ENCODE measurements at regions not wholly inside any gene's neighbourhood (a gene's known extent, or its start where the extent isn't known, plus 50 kb on each side); places are given as distances from the start of the nearest gene placed in this dataset.
A peak's percentile ranks its signal among the peaks of the same experiment; 100 is the strongest.

DNA sequence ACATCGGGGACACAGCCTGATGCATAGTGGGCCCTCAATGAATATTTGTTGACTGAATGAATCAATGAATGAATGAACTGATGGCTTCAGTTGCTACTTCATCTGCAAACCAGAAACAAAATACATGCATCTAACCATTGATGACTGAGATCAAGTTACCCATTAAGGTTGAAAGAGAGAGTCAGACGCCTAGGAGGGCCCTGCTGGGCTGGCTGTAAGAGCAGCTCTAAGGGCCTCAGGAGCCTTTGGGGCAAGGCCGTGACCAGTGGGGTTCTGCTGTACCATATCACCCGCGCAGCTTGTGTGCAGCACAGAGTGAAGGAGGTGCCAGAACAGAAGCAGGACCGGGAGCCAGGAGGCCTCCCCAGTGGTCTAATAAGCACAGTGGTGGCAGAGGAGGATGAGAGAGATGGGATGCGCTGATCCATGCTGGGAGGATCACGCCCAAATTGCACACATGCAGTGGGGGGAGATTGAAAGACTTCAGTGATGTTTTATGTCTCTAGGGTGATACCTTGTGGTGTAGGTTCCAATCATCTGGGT is 96.1 kb upstream of the KCNG1 start:
- Histone ChIP-seq H3K9me3 (no peaks in the 10 kb centered on the region), H3K27ac (peak overlapping the region; percentile 4 to 9), H3K27me3 (no peaks in the 10 kb centered on the region), H3K4me1 (peaks cover 46% of the 10 kb centered on the region), H3K4me3 (no peak overlapping the region), H3K36me3 (ENCODE audit: low read depth, missing control alignments) (no peaks in the 10 kb centered on the region)
- no peak for TF ChIP-seq CTCF (IDR thresholded peaks at IDR 0.05)
- WGBS, 2 donors = 65 to 68% methylated on average over 8 of the region's 8 CpGs
- DNase-seq = no peak
- intact Hi-C loops (cut with DNase I; ENCODE audit: low total_unique reads) = no loop called here

DNA sequence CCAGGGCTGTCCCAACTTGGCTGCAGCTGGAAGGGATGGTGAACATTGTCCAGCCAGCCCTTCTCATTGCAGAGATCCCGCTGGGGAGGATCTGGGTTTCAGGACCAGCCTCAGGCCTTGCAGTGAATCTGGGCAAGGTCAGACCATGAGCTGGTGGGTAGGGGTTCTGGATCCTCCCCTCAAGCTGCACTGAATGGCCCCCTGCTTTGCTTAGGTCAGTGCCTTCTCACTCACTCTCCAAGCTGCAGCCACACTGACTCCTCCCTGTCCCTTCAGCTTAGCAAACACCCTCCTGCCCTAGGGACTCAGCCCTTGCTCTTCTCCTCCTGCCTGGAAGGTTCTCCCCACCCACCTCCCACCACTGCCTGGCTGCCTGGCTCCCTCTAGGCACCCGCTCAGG is 95.3 kb upstream of the KCNG1 start:
- no peak overlapping the region for H3K4me3 ChIP-seq
- H3K36me3 ChIP-seq (ENCODE audit: low read depth, missing control alignments) = no peaks in the 10 kb centered on the region
- intact Hi-C loops (cut with DNase I; ENCODE audit: low total_unique reads) = no loop called here
- H3K4me1 ChIP-seq = peaks cover 46% of the 10 kb centered on the region
- peak; percentile 20 for DNase-seq
- H3K27me3 ChIP-seq = no peaks in the 10 kb centered on the region
- TF ChIP-seq POLR2A (IDR thresholded peaks at IDR 0.05) (no peak), CTCF (IDR thresholded peaks at IDR 0.05) (no peak)
- 72 to 81% methylated on average over 2 of the region's 2 CpGs for whole genome bisulfite sequencing, 2 donors
- peak overlapping the region in 1 of 2 donors; percentile 4 for H3K27ac ChIP-seq
- H3K9me3 ChIP-seq = no peaks in the 10 kb centered on the region

DNA sequence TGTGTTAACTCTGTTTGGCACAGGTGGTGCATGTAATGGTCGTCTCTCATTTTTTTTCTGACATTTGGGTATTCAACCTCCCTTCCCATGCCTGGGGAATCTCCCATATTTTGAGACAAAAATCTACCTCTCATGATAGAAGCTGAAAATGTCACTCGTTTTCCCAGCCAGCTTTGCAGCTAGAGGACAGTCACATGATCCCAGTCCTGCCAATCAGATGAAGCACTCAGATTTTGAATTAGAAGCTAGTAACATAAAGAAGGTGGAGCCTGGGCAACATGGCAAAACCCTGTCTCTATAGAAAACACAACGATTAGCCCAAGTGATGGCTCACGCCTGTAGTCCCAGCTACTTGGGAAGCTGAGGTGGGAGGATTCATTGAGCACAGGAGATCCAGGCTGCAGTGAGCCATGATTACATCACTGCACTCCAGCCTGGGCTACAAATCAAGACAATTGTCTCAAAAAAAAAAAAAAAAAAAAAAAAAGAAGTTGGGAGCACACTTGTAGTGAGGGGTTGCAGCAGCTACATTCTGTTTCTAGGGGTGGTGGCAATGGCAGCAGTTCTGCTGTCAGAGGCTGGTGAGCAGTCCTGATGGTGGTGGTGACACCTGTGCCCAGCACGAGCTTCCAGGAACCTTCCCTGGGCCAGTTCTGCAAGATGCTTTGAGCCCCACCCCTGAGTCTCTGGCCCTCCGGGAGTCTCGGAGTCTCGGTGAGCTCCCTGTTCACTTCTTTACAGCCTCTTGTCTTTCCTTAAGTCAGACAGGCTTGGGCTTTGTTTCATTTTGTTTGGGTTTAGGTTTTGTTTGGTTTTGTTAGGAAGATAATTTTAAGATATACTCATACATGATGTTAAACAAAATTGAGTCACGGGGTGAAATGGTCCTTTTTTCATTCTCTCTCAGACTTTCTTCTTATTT is 94.1 kb upstream of the KCNG1 start:
- Histone ChIP-seq H3K4me3 (no peak overlapping the region), H3K4me1 (peaks cover 45% of the 10 kb centered on the region), H3K27me3 (no peaks in the 10 kb centered on the region), H3K36me3 (ENCODE audit: low read depth, missing control alignments) (no peaks in the 10 kb centered on the region), H3K9me3 (no peaks in the 10 kb centered on the region), H3K27ac (no peak overlapping the region)
- WGBS, 2 donors = 63 to 70% methylated on average over 9 of the region's 9 CpGs
- no peak for TF ChIP-seq CTCF (IDR thresholded peaks at IDR 0.05)
- TF ChIP-seq POLR2A (IDR thresholded peaks at IDR 0.05) = no peak
- intact Hi-C loops (cut with DNase I; ENCODE audit: low total_unique reads) = no loop called here
- DNase-seq = peak; percentile 29

DNA sequence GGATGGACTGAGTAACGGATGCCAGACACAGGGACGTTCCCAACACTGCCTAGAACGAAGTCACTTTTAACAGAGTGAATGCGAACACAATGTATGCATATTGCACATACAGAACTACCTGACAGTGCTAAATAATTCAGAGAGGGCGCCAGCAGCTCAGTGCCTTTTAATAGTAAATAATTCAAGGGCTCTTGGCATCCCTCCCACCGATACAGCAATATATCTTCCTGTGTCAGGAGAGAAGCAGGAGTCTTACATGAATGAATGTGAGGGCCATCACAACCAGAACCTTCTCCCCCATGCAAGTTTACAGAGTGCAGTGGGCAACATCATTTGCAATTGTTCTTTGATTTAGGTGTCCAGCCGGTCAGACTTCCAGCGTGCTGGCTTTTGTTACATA is 88.4 kb upstream of the KCNG1 start:
- Histone ChIP-seq H3K4me1 (no peaks in the 10 kb centered on the region), H3K36me3 (ENCODE audit: low read depth, missing control alignments) (no peaks in the 10 kb centered on the region), H3K27ac (no peak overlapping the region), H3K9me3 (no peaks in the 10 kb centered on the region), H3K27me3 (no peaks in the 10 kb centered on the region), H3K4me3 (no peak overlapping the region)
- 64 to 68% methylated on average over 8 of the region's 8 CpGs for WGBS, 2 donors
- DNase-seq = no peak
- intact Hi-C loops (cut with DNase I; ENCODE audit: low total_unique reads) = no loop called here
- TF ChIP-seq CTCF (IDR thresholded peaks at IDR 0.05) (no peak), POLR2A (IDR thresholded peaks at IDR 0.05) (no peak)
